Mesendoderm (in vitro differentiated cells): ENCODE measurements at regions not wholly inside any gene's neighbourhood (a gene's known extent, or its start where the extent isn't known, plus 50 kb on each side); places are given as distances from the start of the nearest gene placed in this dataset.

Experiments used
- DNase-seq: peaks from one replicate; pipeline ENCODE4 v3.0.0; 2013
- H2AK5ac ChIP-seq: 2 replicates; pipeline ENCODE4 v1.6.1; 2013; ENCODE audit warnings: low read length, inconsistent platforms
- H2BK120ac ChIP-seq: 2 replicates; pipeline ENCODE4 v1.6.1; 2013; ENCODE audit warnings: low read depth, mild to moderate bottlenecking, low read length, moderate library complexity, mixed read lengths
- H2BK15ac ChIP-seq: replicated peaks from 2 replicates; pipeline ENCODE4 v1.6.1; 2013; ENCODE audit warnings: low read depth, mild to moderate bottlenecking, moderate library complexity
- H2BK5ac ChIP-seq: 2 replicates; pipeline ENCODE4 v1.6.1; 2013; ENCODE audit warnings: low read length, inconsistent platforms
- H3K18ac ChIP-seq: 2 replicates; pipeline ENCODE4 v1.6.1; 2013; ENCODE audit warnings: mild to moderate bottlenecking, low read length, mixed read lengths
- H3K23ac ChIP-seq: one replicate; pipeline ENCODE4 v1.6.1; 2013; ENCODE audit warnings: low read length
- H3K27ac ChIP-seq: 2 replicates; pipeline ENCODE4 v1.5.1; 2013; ENCODE audit warnings: low read depth, mild to moderate bottlenecking, inconsistent platforms, low read length, moderate library complexity
- H3K27me3 ChIP-seq: 2 replicates; pipeline ENCODE4 v1.6.1; 2013; ENCODE audit warnings: low read length, control low read depth, mild to moderate bottlenecking, inconsistent platforms; ENCODE audit not compliant: insufficient read depth, poor library complexity
- H3K36me3 ChIP-seq: 2 replicates; pipeline ENCODE4 v1.6.1; 2013; ENCODE audit warnings: low read length, inconsistent platforms; ENCODE audit not compliant: control insufficient read depth, insufficient read depth
- H3K4ac ChIP-seq: one replicate; pipeline ENCODE4 v1.6.1; 2013; ENCODE audit warnings: low read depth, mild to moderate bottlenecking, low read length, moderate library complexity
- H3K4me1 ChIP-seq: 2 replicates; pipeline ENCODE4 v1.6.1; 2013; ENCODE audit warnings: low read depth, low read length, inconsistent platforms; ENCODE audit not compliant: control insufficient read depth
- H3K4me2 ChIP-seq: 2 replicates; pipeline ENCODE4 v1.6.1; 2013; ENCODE audit warnings: low read length
- H3K4me3 ChIP-seq: 2 replicates; pipeline ENCODE4 v1.5.1; 2013; ENCODE audit warnings: mild to moderate bottlenecking, low read length
- H3K56ac ChIP-seq: one replicate; pipeline ENCODE4 v1.6.1; 2013; ENCODE audit warnings: low read length
- H3K79me1 ChIP-seq: 2 replicates; pipeline ENCODE4 v1.6.1; 2013; ENCODE audit warnings: low read length, inconsistent platforms
- H3K79me2 ChIP-seq: 2 replicates; pipeline ENCODE4 v1.6.1; 2013; ENCODE audit warnings: mild to moderate bottlenecking, low read length; ENCODE audit not compliant: control insufficient read depth, insufficient read depth
- H3K9ac ChIP-seq: 2 replicates; pipeline ENCODE4 v1.6.1; 2013; ENCODE audit warnings: low read length, inconsistent platforms
- H4K5ac ChIP-seq: one replicate; pipeline ENCODE4 v1.6.1; 2013; ENCODE audit warnings: low read length
- H4K8ac ChIP-seq: one replicate; pipeline ENCODE4 v1.6.1; 2013; ENCODE audit warnings: low read depth, mild to moderate bottlenecking, control low read depth, low read length, moderate library complexity
- WGBS: extraction: QIAGEN DNeasy Blood & Tissue Kit; methylation state at CpG from one replicate; pipeline ENCODE4 v1.1.7; 2013; ENCODE audit warnings: low lambda C conversion rate, missing lambda C conversion rate; ENCODE audit not compliant: insufficient coverage; ENCODE audit errors: extremely low coverage; 5-methylcytosine and 5-hydroxymethylcytosine counted together

- no peak overlapping the region for H3K9ac ChIP-seq
- no CpG with 5 or more reads among the region's 3 CpGs for WGBS
- no peak for DNase-seq
- no peak overlapping the region for H3K56ac ChIP-seq
- H3K4me3 ChIP-seq, result no peak overlapping the region
- no peak overlapping the region for H3K27ac ChIP-seq
- H3K4me1 ChIP-seq, result peaks cover 2% of the 10 kb centered on the region
- H3K18ac ChIP-seq, result no peak overlapping the region
- H4K5ac ChIP-seq, result no peak overlapping the region
- no peak overlapping the region for H3K4ac ChIP-seq
- no peak overlapping the region for H2BK120ac ChIP-seq
- no peak overlapping the region for H2BK15ac ChIP-seq
- H3K27me3 ChIP-seq, result no peaks in the 10 kb centered on the region
- no peak overlapping the region for H3K4me2 ChIP-seq
- no peak overlapping the region for H2AK5ac ChIP-seq
- no peaks in the 10 kb centered on the region for H3K79me2 ChIP-seq
- H2BK5ac ChIP-seq, result no peak overlapping the region
- no peak overlapping the region for H3K23ac ChIP-seq
- no peaks in the 10 kb centered on the region for H3K36me3 ChIP-seq
- H4K8ac ChIP-seq, result no peak overlapping the region
- H3K79me1 ChIP-seq, result no peaks in the 10 kb centered on the region
Observed at GRCh38 chr9:107594908-107595530, 105.5 kb upstream of the KLF4 start.

- no peak overlapping the region for H4K8ac ChIP-seq
- H3K23ac ChIP-seq, result no peak overlapping the region
- H3K4me1 ChIP-seq, result peaks cover 2% of the 10 kb centered on the region
- no peaks in the 10 kb centered on the region for H3K79me1 ChIP-seq
- H2BK120ac ChIP-seq, result no peak overlapping the region
- H2BK15ac ChIP-seq, result no peak overlapping the region
- H2AK5ac ChIP-seq, result no peak overlapping the region
- no peaks in the 10 kb centered on the region for H3K36me3 ChIP-seq
- no peak overlapping the region for H3K4ac ChIP-seq
- no peak overlapping the region for H3K4me3 ChIP-seq
- H3K27me3 ChIP-seq, result no peaks in the 10 kb centered on the region
- no peak overlapping the region for H3K4me2 ChIP-seq
- H3K56ac ChIP-seq, result no peak overlapping the region
- H3K27ac ChIP-seq, result no peak overlapping the region
- DNase-seq, result peak; percentile 63
- H3K9ac ChIP-seq, result no peak overlapping the region
- no peak overlapping the region for H2BK5ac ChIP-seq
- no peaks in the 10 kb centered on the region for H3K79me2 ChIP-seq
- no peak overlapping the region for H4K5ac ChIP-seq
- H3K18ac ChIP-seq, result no peak overlapping the region
- 100% methylated on average over 1 of the region's 3 CpGs for WGBS
Observed at GRCh38 chr9:107593224-107593870, 103.8 kb upstream of the KLF4 start.

- Histone ChIP-seq H3K4me1 (peaks cover 2% of the 10 kb centered on the region), H3K79me2 (no peaks in the 10 kb centered on the region), H3K4me2 (no peak overlapping the region), H3K27me3 (no peaks in the 10 kb centered on the region), H4K5ac (no peak overlapping the region), H2BK15ac (no peak overlapping the region), H3K23ac (no peak overlapping the region), H2AK5ac (no peak overlapping the region), H3K4me3 (no peak overlapping the region), H2BK5ac (no peak overlapping the region), H3K27ac (no peak overlapping the region), H4K8ac (no peak overlapping the region), H3K79me1 (no peaks in the 10 kb centered on the region), H2BK120ac (no peak overlapping the region), H3K18ac (no peak overlapping the region), H3K36me3 (no peaks in the 10 kb centered on the region), H3K9ac (no peak overlapping the region), H3K4ac (no peak overlapping the region), H3K56ac (no peak overlapping the region)
- no CpG with 5 or more reads among the region's 7 CpGs for WGBS
- DNase-seq, result no peak
Observed at GRCh38 chr9:107592424-107592823, 102.9 kb upstream of the KLF4 start.

GRCh38 chr9:107591781-107592180, 102.2 kb upstream of the KLF4 start:
- no peak overlapping the region for H3K18ac ChIP-seq
- H3K79me2 ChIP-seq, result no peaks in the 10 kb centered on the region
- H3K4me1 ChIP-seq, result peaks cover 2% of the 10 kb centered on the region
- H3K56ac ChIP-seq, result no peak overlapping the region
- H3K27me3 ChIP-seq, result no peaks in the 10 kb centered on the region
- no peak overlapping the region for H2BK120ac ChIP-seq
- no peak overlapping the region for H3K4ac ChIP-seq
- no peaks in the 10 kb centered on the region for H3K79me1 ChIP-seq
- H3K4me3 ChIP-seq, result no peak overlapping the region
- H2BK15ac ChIP-seq, result no peak overlapping the region
- no peak overlapping the region for H3K23ac ChIP-seq
- no peak overlapping the region for H4K8ac ChIP-seq
- no peak overlapping the region for H3K9ac ChIP-seq
- no peak overlapping the region for H4K5ac ChIP-seq
- no peak overlapping the region for H3K27ac ChIP-seq
- WGBS, result no CpG with 5 or more reads among the region's 3 CpGs
- DNase-seq, result no peak
- no peaks in the 10 kb centered on the region for H3K36me3 ChIP-seq
- H2AK5ac ChIP-seq, result no peak overlapping the region
- H3K4me2 ChIP-seq, result no peak overlapping the region
- no peak overlapping the region for H2BK5ac ChIP-seq

- Histone ChIP-seq H3K18ac (no peak overlapping the region), H4K5ac (no peak overlapping the region), H3K4me3 (no peak overlapping the region), H2BK5ac (no peak overlapping the region), H4K8ac (no peak overlapping the region), H3K56ac (no peak overlapping the region), H2AK5ac (no peak overlapping the region), H3K27ac (no peak overlapping the region), H3K4ac (no peak overlapping the region), H3K79me2 (no peaks in the 10 kb centered on the region), H3K36me3 (no peaks in the 10 kb centered on the region), H2BK15ac (no peak overlapping the region), H3K79me1 (no peaks in the 10 kb centered on the region), H3K23ac (no peak overlapping the region), H3K9ac (no peak overlapping the region), H2BK120ac (no peak overlapping the region), H3K27me3 (no peaks in the 10 kb centered on the region), H3K4me1 (no peaks in the 10 kb centered on the region), H3K4me2 (no peak overlapping the region)
- WGBS, result no CpG with 5 or more reads among the region's 6 CpGs
- no peak for DNase-seq
Observed at GRCh38 chr9:107588393-107588792, 98.8 kb upstream of the KLF4 start.
